Suppressor macrophage treated with lipopolysaccharide for 4 hours (primary cell): ENCODE measurements at regions not wholly inside any gene's neighbourhood (a gene's known extent, or its start where the extent isn't known, plus 50 kb on each side); places are given as distances from the start of the nearest gene placed in this dataset.

ENCODE experiments used
- DNase-seq: peaks from one replicate; pipeline ENCODE4 v3.0.0-alpha.2; 2020

GRCh38 chr13:74865656-74866055, 616.3 kb downstream of the TBC1D4 start:
- DNase-seq = no peak

- no peak for DNase-seq
Observed at GRCh38 chr13:74860789-74861188, 621.2 kb downstream of the TBC1D4 start.

- DNase-seq = no peak
Observed at GRCh38 chr13:74850893-74851292, 631.1 kb downstream of the TBC1D4 start.

GRCh38 chr13:74847966-74848365, 634.0 kb downstream of the TBC1D4 start:
- DNase-seq = no peak

- no peak for DNase-seq
Observed at GRCh38 chr13:74845806-74846205, 636.2 kb downstream of the TBC1D4 start.

- no peak for DNase-seq
Observed at GRCh38 chr13:74841651-74842050, 640.3 kb downstream of the TBC1D4 start.

- no peak for DNase-seq
Observed at GRCh38 chr13:74841123-74841522, 640.8 kb downstream of the TBC1D4 start.

GRCh38 chr13:74839656-74840055, 642.3 kb downstream of the TBC1D4 start:
- no peak for DNase-seq

- DNase-seq = no peak
Observed at GRCh38 chr13:74838096-74838495, 643.9 kb downstream of the TBC1D4 start.

- DNase-seq = no peak
Observed at GRCh38 chr13:74836628-74837027, 645.3 kb downstream of the TBC1D4 start.

GRCh38 chr13:74835579-74835978, 646.4 kb downstream of the TBC1D4 start:
- no peak for DNase-seq

- no peak for DNase-seq
Observed at GRCh38 chr13:74825938-74826246, 656.1 kb downstream of the TBC1D4 start.

GRCh38 chr13:74825152-74825937, 656.6 kb downstream of the TBC1D4 start:
- no peak for DNase-seq

- no peak for DNase-seq
Observed at GRCh38 chr13:74820809-74821208, 661.2 kb downstream of the TBC1D4 start.

- no peak for DNase-seq
Observed at GRCh38 chr13:74819549-74819948, 662.4 kb downstream of the TBC1D4 start.

GRCh38 chr13:74816737-74817136, 665.2 kb downstream of the TBC1D4 start:
- DNase-seq = no peak

GRCh38 chr13:74796157-74796556, 662.0 kb upstream of the KLF12 start:
- DNase-seq = no peak

- DNase-seq = no peak
Observed at GRCh38 chr13:74795526-74795925, 661.3 kb upstream of the KLF12 start.

- DNase-seq = no peak
Observed at GRCh38 chr13:74794582-74794981, 660.4 kb upstream of the KLF12 start.

- no peak for DNase-seq
Observed at GRCh38 chr13:74794147-74794546, 659.9 kb upstream of the KLF12 start.

GRCh38 chr13:74784959-74785358, 650.8 kb upstream of the KLF12 start:
- no peak for DNase-seq

GRCh38 chr13:74778946-74779345, 644.7 kb upstream of the KLF12 start:
- no peak for DNase-seq

GRCh38 chr13:74778087-74778486, 643.9 kb upstream of the KLF12 start:
- DNase-seq = no peak

- no peak for DNase-seq
Observed at GRCh38 chr13:74774264-74774663, 640.1 kb upstream of the KLF12 start.

GRCh38 chr13:74773248-74773647, 639.0 kb upstream of the KLF12 start:
- DNase-seq = no peak
